Stimulated activated CD4-positive, alpha-beta T cell treated with anti-CD3 and anti-CD28 coated beads, TNF-alpha, amount 100 ng/mL, for 24 hours (primary cell): ENCODE measurements at regions not wholly inside any gene's neighbourhood (a gene's known extent, or its start where the extent isn't known, plus 50 kb on each side); places are given as distances from the start of the nearest gene placed in this dataset.

ENCODE experiments used
- DNase-seq, 3 experiments: peaks; one replicate each; pipeline ENCODE4 v3.0.0-alpha.2; 2020; ENCODE audit warnings: low read depth in 3 of 3

GRCh38 chr9:115733318-115734110 lies 420.1 kb upstream of the PAPPA start:
- no peak for DNase-seq

- DNase-seq = no peak
Measured at GRCh38 chr9:115739096-115739875, 414.3 kb upstream of the PAPPA start.

GRCh38 chr9:115740986-115741385 lies 412.6 kb upstream of the PAPPA start:
- DNase-seq = no peak

- DNase-seq = no peak
Measured at GRCh38 chr9:115743709-115744605, 409.6 kb upstream of the PAPPA start.

- DNase-seq = no peak
Measured at GRCh38 chr9:115746496-115746895, 407.1 kb upstream of the PAPPA start.

- no peak for DNase-seq
Measured at GRCh38 chr9:115747731-115748130, 405.9 kb upstream of the PAPPA start.

- no peak for DNase-seq
Measured at GRCh38 chr9:115756736-115757135, 396.9 kb upstream of the PAPPA start.

GRCh38 chr9:115757461-115757860 lies 396.1 kb upstream of the PAPPA start:
- DNase-seq = no peak

- no peak for DNase-seq
Measured at GRCh38 chr9:115758441-115758840, 395.1 kb upstream of the PAPPA start.

GRCh38 chr9:115759426-115759825 lies 394.2 kb upstream of the PAPPA start:
- no peak for DNase-seq

GRCh38 chr9:115764645-115765044 lies 388.9 kb upstream of the PAPPA start:
- no peak for DNase-seq

- no peak for DNase-seq
Measured at GRCh38 chr9:115765060-115765459, 388.5 kb upstream of the PAPPA start.

GRCh38 chr9:115766370-115766955 lies 387.1 kb upstream of the PAPPA start:
- DNase-seq = no peak

- DNase-seq = no peak
Measured at GRCh38 chr9:115770521-115770920, 383.1 kb upstream of the PAPPA start.

GRCh38 chr9:115775659-115776058 lies 377.9 kb upstream of the PAPPA start:
- DNase-seq = no peak

- no peak for DNase-seq
Measured at GRCh38 chr9:115777610-115778009, 376.0 kb upstream of the PAPPA start.

- DNase-seq = no peak
Measured at GRCh38 chr9:115781070-115781736, 372.4 kb upstream of the PAPPA start.

GRCh38 chr9:115786321-115786720 lies 367.3 kb upstream of the PAPPA start:
- no peak for DNase-seq

- no peak for DNase-seq
Measured at GRCh38 chr9:115790520-115790919, 363.1 kb upstream of the PAPPA start.

GRCh38 chr9:115794921-115795475 lies 358.6 kb upstream of the PAPPA start:
- no peak for DNase-seq

- no peak for DNase-seq
Measured at GRCh38 chr9:115799734-115800133, 353.9 kb upstream of the PAPPA start.
